ENCODE measurements at regions not wholly inside any gene's neighbourhood (a gene's known extent, or its start where the extent isn't known, plus 50 kb on each side); places are given as distances from the start of the nearest gene placed in this dataset.

- intact Hi-C loops (cut with micrococcal nuclease; ENCODE audit: unreplicated experiment), result no loop called here
- DNase-seq (ENCODE audit: low read depth, low spot score) (no peak), ATAC-seq (no peak), FAIRE-seq (no peak)
- no peak overlapping the region for H2AFZ ChIP-seq (ENCODE audit: control insufficient read depth, low read depth, low read length)
- H3K4me2 ChIP-seq (ENCODE audit: control insufficient read depth, insufficient read depth), result no peak overlapping the region
- no peak overlapping the region for H3K4me3 ChIP-seq
- no TSS peak for BruUV-seq (replicated peaks)
- ChIA-PET SMC1A (ENCODE audit: uncharacterized antibody, unreplicated experiment) (interaction anchor here (1.3 to 2.7 kb wide), 2 partner anchors 246 to 250 kb away, joined by 3 to 7 read pairs; no protein-coding TSS in a partner anchor), CTCF (interaction anchor here (0.6 to 1.5 kb wide), 3 partner anchors 10 to 250 kb away, joined by 3 to 5 read pairs (median 3); no protein-coding TSS in a partner anchor), POLR2A (no interaction called here), RAD21 (ENCODE audit: unreplicated experiment) (interaction anchor here (0.9 kb wide), 1 partner anchor 31 kb away, joined by 3 read pairs; no protein-coding TSS in a partner anchor)
- no peaks in the 10 kb centered on the region for H4K20me1 ChIP-seq (ENCODE audit: control insufficient read depth, insufficient read depth)
- in situ Hi-C loops (cut with MboI), result no loop called here
- H3K27ac ChIP-seq (ENCODE audit: control insufficient read depth, insufficient read depth), result no peak overlapping the region
- 15% methylated on average over 4 of the region's 4 CpGs for WGBS (ENCODE audit: insufficient coverage, insufficient replicate concordance, low lambda C conversion rate, missing lambda C conversion rate)
- no peaks in the 10 kb centered on the region for H3K9me3 ChIP-seq (replicated peaks; ENCODE audit: control insufficient read depth, insufficient read depth, low read length)
- no peak overlapping the region for H3K9ac ChIP-seq (ENCODE audit: control insufficient read depth, insufficient read depth, low read length)
- H3K79me2 ChIP-seq (ENCODE audit: control insufficient read depth, insufficient read depth, low read length), result no peaks in the 10 kb centered on the region
- no peaks in the 10 kb centered on the region for H3K27me3 ChIP-seq (replicated peaks in 1 of 2; ENCODE audit: control insufficient read depth in 2 of 2, insufficient read depth in 2 of 2, low read length in 1 of 2)
- H3K36me3 ChIP-seq (ENCODE audit: control insufficient read depth in 2 of 2, insufficient read depth in 2 of 2, low read length in 1 of 2), result no peaks in the 10 kb centered on the region
- no peaks in the 10 kb centered on the region for H3K4me1 ChIP-seq (ENCODE audit: control insufficient read depth, insufficient read depth, low read length)
- no peak for TF ChIP-seq JUNB (IDR thresholded peaks at IDR 0.05)
- no peak for TF ChIP-seq ZBED1 (IDR thresholded peaks at IDR 0.05; ENCODE audit: borderline replicate concordance)
- TF ChIP-seq ZNF687 (IDR thresholded peaks at IDR 0.05), result no peak
- no peak for TF ChIP-seq ETV6 (conservative IDR thresholded peaks at IDR 0.05 in 1 of 2, IDR thresholded peaks at IDR 0.05 in 1 of 2; ENCODE audit: borderline replicate concordance in 1 of 2, low read depth in 1 of 2)
- TF ChIP-seq TCF7 (IDR thresholded peaks at IDR 0.05; ENCODE audit: borderline replicate concordance), result no peak
- TF ChIP-seq EED (IDR thresholded peaks at IDR 0.05; ENCODE audit: low read depth), result no peak
- TF ChIP-seq SIN3A (IDR thresholded peaks at IDR 0.05; ENCODE audit: low read depth, low read length), result 0 out of 2 replicates have a peak, but pooled peaks have one; percentile 63
- TF ChIP-seq EZH2 (IDR thresholded peaks at IDR 0.05; ENCODE audit: borderline replicate concordance, control insufficient read depth, low read depth, low read length), result no peak
- no peak for TF ChIP-seq RFX5 (IDR thresholded peaks at IDR 0.05; ENCODE audit: low read depth, low read length)
- peak; percentile 99 for TF ChIP-seq ESRRA (IDR thresholded peaks at IDR 0.05; ENCODE audit: low read length)
- no peak for TF ChIP-seq RAD21 (IDR thresholded peaks at IDR 0.05; ENCODE audit: insufficient read depth, low read depth, low read length)
- no peak for TF ChIP-seq ATF7 (IDR thresholded peaks at IDR 0.05; ENCODE audit: low read depth)
- TF ChIP-seq SREBF1 (IDR thresholded peaks at IDR 0.05; ENCODE audit: low read length), result peak; percentile 88
- TF ChIP-seq RCOR1 (conservative IDR thresholded peaks at IDR 0.05; ENCODE audit: low read depth, low read length), result 0 out of 2 replicates have a peak, but pooled peaks have one; percentile 81
- TF ChIP-seq PBX3 (IDR thresholded peaks at IDR 0.05; ENCODE audit: insufficient replicate concordance, low read depth, low read length), result no peak
- no peak for TF ChIP-seq IRF4 (IDR thresholded peaks at IDR 0.05; ENCODE audit: low read depth, low read length)
- no peak for TF ChIP-seq RBBP5 (conservative IDR thresholded peaks at IDR 0.05)
- TF ChIP-seq SKIL (IDR thresholded peaks at IDR 0.05; ENCODE audit: low read depth, poor library complexity, severe bottlenecking), result no peak
- 0 out of 2 replicates have a peak, but pooled peaks have one; percentile 13 for TF ChIP-seq YY1 (IDR thresholded peaks at IDR 0.05; ENCODE audit: low read depth, low read length)
- no peak for TF ChIP-seq SPI1 (IDR thresholded peaks at IDR 0.05; ENCODE audit: borderline replicate concordance, insufficient read depth, low read depth, low read length)
Measured at GRCh38 chr2:41836948-41837347, 210.9 kb upstream of the PKDCC start.

All from GM12878 (cell line).